ENCODE measurements at regions not wholly inside any gene's neighbourhood (a gene's known extent, or its start where the extent isn't known, plus 50 kb on each side); places are given as distances from the start of the nearest gene placed in this dataset.
"Not testable (repeated sequence)": the region's sequence is repeated elsewhere in the genome, so short reads cannot be mapped to it uniquely, and the experiment has no call there.

GRCh38 chr13:60662595-60662994 is 265.6 kb downstream of the TDRD3 start:
- Histone ChIP-seq H3K4me3 (ENCODE audit: extremely low read depth, insufficient read depth, low read length, poor library complexity, severe bottlenecking) (no peak overlapping the region), H3K9me3 (ENCODE audit: control insufficient read depth, low read length) (no peaks in the 10 kb centered on the region), H3K36me3 (ENCODE audit: control insufficient read depth, insufficient read depth, low read length) (no peaks in the 10 kb centered on the region), H3K27ac (ENCODE audit: low read depth, low read length, severe bottlenecking) (no peak overlapping the region), H3K4me1 (ENCODE audit: control insufficient read depth, insufficient read depth, low read length, poor library complexity, severe bottlenecking) (no peaks in the 10 kb centered on the region)
- 100% methylated on average over 1 of the region's 1 CpG; no CpG with 5 or more reads in 1 of the 2 experiments for WGBS, 2 experiments (ENCODE audit: insufficient coverage in 2 of 2)

- WGBS, 2 experiments (ENCODE audit: insufficient coverage in 2 of 2) = 74 to 75% methylated on average over 2 to 3 of the region's 3 CpGs
- H3K27ac ChIP-seq (ENCODE audit: low read depth, low read length, severe bottlenecking) = no peak overlapping the region
- H3K9me3 ChIP-seq (ENCODE audit: control insufficient read depth, low read length) = no peaks in the 10 kb centered on the region
- H3K4me1 ChIP-seq (ENCODE audit: control insufficient read depth, insufficient read depth, low read length, poor library complexity, severe bottlenecking) = no peaks in the 10 kb centered on the region
- H3K36me3 ChIP-seq (ENCODE audit: control insufficient read depth, insufficient read depth, low read length) = no peaks in the 10 kb centered on the region
- no peak overlapping the region for H3K4me3 ChIP-seq (ENCODE audit: extremely low read depth, insufficient read depth, low read length, poor library complexity, severe bottlenecking)
These were observed 264.5 kb downstream of the TDRD3 start for GRCh38 chr13:60661521-60661920.

- not testable (repeated sequence) for H3K36me3 ChIP-seq (ENCODE audit: control insufficient read depth, insufficient read depth, low read length); H3K4me3 ChIP-seq (ENCODE audit: extremely low read depth, insufficient read depth, low read length, poor library complexity, severe bottlenecking); H3K9me3 ChIP-seq (ENCODE audit: control insufficient read depth, low read length); H3K4me1 ChIP-seq (ENCODE audit: control insufficient read depth, insufficient read depth, low read length, poor library complexity, severe bottlenecking); H3K27ac ChIP-seq (ENCODE audit: low read depth, low read length, severe bottlenecking)
- no CpG with 5 or more reads among the region's 1 CpG for WGBS, 2 experiments (ENCODE audit: insufficient coverage in 2 of 2)
These were observed 260.6 kb downstream of the TDRD3 start for GRCh38 chr13:60657586-60657985.

- Histone ChIP-seq H3K9me3 (ENCODE audit: control insufficient read depth, low read length) (no peaks in the 10 kb centered on the region), H3K4me1 (ENCODE audit: control insufficient read depth, insufficient read depth, low read length, poor library complexity, severe bottlenecking) (no peaks in the 10 kb centered on the region), H3K27ac (ENCODE audit: low read depth, low read length, severe bottlenecking) (no peak overlapping the region), H3K4me3 (ENCODE audit: extremely low read depth, insufficient read depth, low read length, poor library complexity, severe bottlenecking) (no peak overlapping the region), H3K36me3 (ENCODE audit: control insufficient read depth, insufficient read depth, low read length) (no peaks in the 10 kb centered on the region)
- 100% methylated on average over 1 of the region's 4 CpGs; no CpG with 5 or more reads in 1 of the 2 experiments for WGBS, 2 experiments (ENCODE audit: insufficient coverage in 2 of 2)
These were observed 258.2 kb downstream of the TDRD3 start for GRCh38 chr13:60655256-60655655.

GRCh38 chr13:60654415-60654814 is 257.4 kb downstream of the TDRD3 start:
- WGBS, 2 experiments (ENCODE audit: insufficient coverage in 2 of 2) = 20% methylated on average over 1 of the region's 1 CpG; no CpG with 5 or more reads in 1 of the 2 experiments
- no peaks in the 10 kb centered on the region for H3K4me1 ChIP-seq (ENCODE audit: control insufficient read depth, insufficient read depth, low read length, poor library complexity, severe bottlenecking)
- no peaks in the 10 kb centered on the region for H3K36me3 ChIP-seq (ENCODE audit: control insufficient read depth, insufficient read depth, low read length)
- H3K4me3 ChIP-seq (ENCODE audit: extremely low read depth, insufficient read depth, low read length, poor library complexity, severe bottlenecking) = no peak overlapping the region
- H3K9me3 ChIP-seq (ENCODE audit: control insufficient read depth, low read length) = no peaks in the 10 kb centered on the region
- H3K27ac ChIP-seq (ENCODE audit: low read depth, low read length, severe bottlenecking) = no peak overlapping the region

GRCh38 chr13:60647547-60647946 is 250.5 kb downstream of the TDRD3 start:
- H3K4me3 ChIP-seq (ENCODE audit: extremely low read depth, insufficient read depth, low read length, poor library complexity, severe bottlenecking) = no peak overlapping the region
- H3K36me3 ChIP-seq (ENCODE audit: control insufficient read depth, insufficient read depth, low read length) = no peaks in the 10 kb centered on the region
- H3K27ac ChIP-seq (ENCODE audit: low read depth, low read length, severe bottlenecking) = no peak overlapping the region
- H3K9me3 ChIP-seq (ENCODE audit: control insufficient read depth, low read length) = no peaks in the 10 kb centered on the region
- no peaks in the 10 kb centered on the region for H3K4me1 ChIP-seq (ENCODE audit: control insufficient read depth, insufficient read depth, low read length, poor library complexity, severe bottlenecking)

GRCh38 chr13:60646620-60647019 is 249.6 kb downstream of the TDRD3 start:
- H3K4me3 ChIP-seq (ENCODE audit: extremely low read depth, insufficient read depth, low read length, poor library complexity, severe bottlenecking) = no peak overlapping the region
- no peaks in the 10 kb centered on the region for H3K4me1 ChIP-seq (ENCODE audit: control insufficient read depth, insufficient read depth, low read length, poor library complexity, severe bottlenecking)
- H3K9me3 ChIP-seq (ENCODE audit: control insufficient read depth, low read length) = no peaks in the 10 kb centered on the region
- no peak overlapping the region for H3K27ac ChIP-seq (ENCODE audit: low read depth, low read length, severe bottlenecking)
- no CpG with 5 or more reads among the region's 3 CpGs for WGBS, 2 experiments (ENCODE audit: insufficient coverage in 2 of 2)
- H3K36me3 ChIP-seq (ENCODE audit: control insufficient read depth, insufficient read depth, low read length) = no peaks in the 10 kb centered on the region

- Histone ChIP-seq H3K27ac (ENCODE audit: low read depth, low read length, severe bottlenecking) (no peak overlapping the region), H3K9me3 (ENCODE audit: control insufficient read depth, low read length) (no peaks in the 10 kb centered on the region), H3K4me3 (ENCODE audit: extremely low read depth, insufficient read depth, low read length, poor library complexity, severe bottlenecking) (no peak overlapping the region), H3K4me1 (ENCODE audit: control insufficient read depth, insufficient read depth, low read length, poor library complexity, severe bottlenecking) (no peaks in the 10 kb centered on the region), H3K36me3 (ENCODE audit: control insufficient read depth, insufficient read depth, low read length) (no peaks in the 10 kb centered on the region)
- 83 to 100% methylated on average over 2 of the region's 3 CpGs for WGBS, 2 experiments (ENCODE audit: insufficient coverage in 2 of 2)
These were observed 248.7 kb downstream of the TDRD3 start for GRCh38 chr13:60645676-60646075.

- H3K36me3 ChIP-seq (ENCODE audit: control insufficient read depth, insufficient read depth, low read length) = no peaks in the 10 kb centered on the region
- H3K9me3 ChIP-seq (ENCODE audit: control insufficient read depth, low read length) = no peaks in the 10 kb centered on the region
- no peak overlapping the region for H3K4me3 ChIP-seq (ENCODE audit: extremely low read depth, insufficient read depth, low read length, poor library complexity, severe bottlenecking)
- 81 to 83% methylated on average over 3 of the region's 4 CpGs for WGBS, 2 experiments (ENCODE audit: insufficient coverage in 2 of 2)
- H3K27ac ChIP-seq (ENCODE audit: low read depth, low read length, severe bottlenecking) = no peak overlapping the region
- no peaks in the 10 kb centered on the region for H3K4me1 ChIP-seq (ENCODE audit: control insufficient read depth, insufficient read depth, low read length, poor library complexity, severe bottlenecking)
These were observed 245.5 kb downstream of the TDRD3 start for GRCh38 chr13:60642552-60642951.

GRCh38 chr13:60629158-60629557 is 232.1 kb downstream of the TDRD3 start:
- no peaks in the 10 kb centered on the region for H3K9me3 ChIP-seq (ENCODE audit: control insufficient read depth, low read length)
- no peaks in the 10 kb centered on the region for H3K36me3 ChIP-seq (ENCODE audit: control insufficient read depth, insufficient read depth, low read length)
- H3K4me1 ChIP-seq (ENCODE audit: control insufficient read depth, insufficient read depth, low read length, poor library complexity, severe bottlenecking) = no peaks in the 10 kb centered on the region
- WGBS, 2 experiments (ENCODE audit: insufficient coverage in 2 of 2) = 63 to 64% methylated on average over 3 of the region's 5 CpGs
- H3K27ac ChIP-seq (ENCODE audit: low read depth, low read length, severe bottlenecking) = no peak overlapping the region
- no peak overlapping the region for H3K4me3 ChIP-seq (ENCODE audit: extremely low read depth, insufficient read depth, low read length, poor library complexity, severe bottlenecking)

- WGBS, 2 experiments (ENCODE audit: insufficient coverage in 2 of 2) = 55 to 60% methylated on average over 3 to 4 of the region's 8 CpGs
- Histone ChIP-seq H3K9me3 (ENCODE audit: control insufficient read depth, low read length) (no peaks in the 10 kb centered on the region), H3K4me1 (ENCODE audit: control insufficient read depth, insufficient read depth, low read length, poor library complexity, severe bottlenecking) (no peaks in the 10 kb centered on the region), H3K36me3 (ENCODE audit: control insufficient read depth, insufficient read depth, low read length) (no peaks in the 10 kb centered on the region), H3K4me3 (ENCODE audit: extremely low read depth, insufficient read depth, low read length, poor library complexity, severe bottlenecking) (no peak overlapping the region), H3K27ac (ENCODE audit: low read depth, low read length, severe bottlenecking) (no peak overlapping the region)
These were observed 230.2 kb downstream of the TDRD3 start for GRCh38 chr13:60627071-60627686.

Data from mesodermal cell (in vitro differentiated cells).